ENCODE measurements at regions not wholly inside any gene's neighbourhood (a gene's known extent, or its start where the extent isn't known, plus 50 kb on each side); places are given as distances from the start of the nearest gene placed in this dataset.

GRCh38 chr2:123493687-123494086 lies 531.4 kb upstream of the CNTNAP5 start:
- TF ChIP-seq REST (IDR thresholded peaks at IDR 0.05; ENCODE audit: insufficient read depth in 1 of 2, low read depth in 2 of 2, low read length in 2 of 2) (no peak), POLR2AphosphoS5 (IDR thresholded peaks at IDR 0.05; ENCODE audit: low read depth, low read length) (no peak)
